ENCODE measurements at regions not wholly inside any gene's neighbourhood (a gene's known extent, or its start where the extent isn't known, plus 50 kb on each side); places are given as distances from the start of the nearest gene placed in this dataset.

GRCh38 chr4:54973784-54974183 is 151.6 kb downstream of the KDR start:
- DNase-seq (ENCODE audit: low read depth, low spot score) (no peak), ATAC-seq (no peak)
- H3K4me1 ChIP-seq (ENCODE audit: control insufficient read depth, insufficient read depth, low read length): no peaks in the 10 kb centered on the region
- ChIA-PET CTCF (no interaction called here), POLR2A (no interaction called here)
- TF ChIP-seq TCF7L2 (IDR thresholded peaks at IDR 0.05; ENCODE audit: low read depth, low read length) (no peak), POLR2AphosphoS5 (IDR thresholded peaks at IDR 0.05; ENCODE audit: low read depth, low read length) (no peak), CTCF (IDR thresholded peaks at IDR 0.05) (no peak), REST (IDR thresholded peaks at IDR 0.05; ENCODE audit: insufficient read depth in 1 of 2, low read depth in 2 of 2, low read length in 1 of 2) (no peak), SIN3A (IDR thresholded peaks at IDR 0.05; ENCODE audit: borderline replicate concordance, insufficient read depth, low read depth, low read length) (no peak)
- no peaks in the 10 kb centered on the region for H3K9me3 ChIP-seq (ENCODE audit: control insufficient read depth, insufficient read depth, low read depth, low read length)
- no peak overlapping the region for H3K4me3 ChIP-seq (ENCODE audit: low read depth in 2 of 2, low read length in 2 of 2)
- BruUV-seq (replicated peaks): no TSS peak
- no peak overlapping the region for H3K27ac ChIP-seq (ENCODE audit: low read length)
- no peaks in the 10 kb centered on the region for H3K27me3 ChIP-seq (ENCODE audit: control insufficient read depth, insufficient read depth, low read length)
- intact Hi-C loops (cut with micrococcal nuclease; ENCODE audit: unreplicated experiment): no loop called here
- in situ Hi-C loops (cut with HindIII; ENCODE audit: low pct_unique_long_range_greater_than_20kb, low sequenced_read_pairs): no loop called here
- no peaks in the 10 kb centered on the region for H3K36me3 ChIP-seq (ENCODE audit: control insufficient read depth, insufficient read depth, low read length)

GRCh38 chr4:54971474-54971950 is 153.9 kb downstream of the KDR start:
- ATAC-seq (peak; percentile 90), DNase-seq (ENCODE audit: low read depth, low spot score) (peak; percentile 42)
- CTCF ChIA-PET: interaction anchor here (0.5 to 0.9 kb wide), 5 partner anchors 137 to 711 kb away, joined by 3 to 7 read pairs (median 3); no protein-coding TSS in a partner anchor
- POLR2A ChIA-PET: no interaction called here
- Histone ChIP-seq H3K36me3 (ENCODE audit: control insufficient read depth, insufficient read depth, low read length) (no peaks in the 10 kb centered on the region), H3K27me3 (ENCODE audit: control insufficient read depth, insufficient read depth, low read length) (no peaks in the 10 kb centered on the region), H3K4me3 (ENCODE audit: low read depth in 2 of 2, low read length in 2 of 2) (no peak overlapping the region), H3K9me3 (ENCODE audit: control insufficient read depth, insufficient read depth, low read depth, low read length) (no peaks in the 10 kb centered on the region), H3K27ac (ENCODE audit: low read length) (no peak overlapping the region), H3K4me1 (ENCODE audit: control insufficient read depth, insufficient read depth, low read length) (no peaks in the 10 kb centered on the region)
- in situ Hi-C loops (cut with HindIII; ENCODE audit: low pct_unique_long_range_greater_than_20kb, low sequenced_read_pairs) (no loop called here), intact Hi-C loops (cut with micrococcal nuclease; ENCODE audit: unreplicated experiment) (loop anchor here (1.0 kb wide), 1 partner anchor 350 kb away; no protein-coding TSS in a partner anchor)
- no peak for TF ChIP-seq POLR2AphosphoS5 (IDR thresholded peaks at IDR 0.05; ENCODE audit: low read depth, low read length)
- peak; percentile 77 for TF ChIP-seq CTCF (IDR thresholded peaks at IDR 0.05)
- TF ChIP-seq TCF7L2 (IDR thresholded peaks at IDR 0.05; ENCODE audit: low read depth, low read length): no peak
- TF ChIP-seq SIN3A (IDR thresholded peaks at IDR 0.05; ENCODE audit: borderline replicate concordance, insufficient read depth, low read depth, low read length): no peak
- no TSS peak for BruUV-seq (replicated peaks)

Data from Panc1 (cell line).